ENCODE measurements at regions not wholly inside any gene's neighbourhood (a gene's known extent, or its start where the extent isn't known, plus 50 kb on each side); places are given as distances from the start of the nearest gene placed in this dataset.

DNA sequence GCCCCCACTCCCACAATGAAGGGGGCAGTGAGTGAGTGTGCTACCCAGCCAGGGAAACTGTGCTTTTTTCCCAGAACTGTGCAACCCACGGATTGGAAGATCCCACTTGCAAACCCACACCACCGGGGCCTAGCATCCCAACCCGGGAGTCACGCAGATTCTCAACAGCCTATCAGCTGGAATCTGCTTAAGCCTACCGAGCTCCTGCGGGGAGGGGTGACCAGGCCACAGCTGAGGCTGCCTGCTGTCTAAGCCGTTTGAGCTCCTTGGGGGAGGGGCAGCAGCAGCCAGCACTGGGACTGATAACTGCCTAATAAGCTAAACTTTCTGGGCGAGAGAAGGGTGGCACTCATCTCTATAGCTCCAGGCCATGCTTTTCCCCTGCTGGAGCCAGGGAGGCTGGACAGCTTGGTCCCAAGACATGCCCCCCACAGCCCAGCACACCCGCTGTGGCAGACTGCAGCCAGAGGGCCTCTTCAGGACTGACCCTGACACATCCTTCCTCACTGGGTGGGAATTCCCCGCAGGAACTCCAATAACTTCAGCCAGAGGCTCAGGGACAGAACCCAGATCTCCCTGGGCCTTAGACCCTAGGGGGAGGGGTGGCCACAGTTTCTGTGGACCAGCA is 161.3 kb upstream of the MAGEB18 start:
- Histone ChIP-seq H3K27me3 (ENCODE audit: control insufficient read depth, insufficient read depth, low read length) (no peaks in the 10 kb centered on the region), H4K20me1 (ENCODE audit: insufficient read depth, low read length) (no peaks in the 10 kb centered on the region), H4K91ac (ENCODE audit: insufficient read depth, low read depth, low read length) (no peak overlapping the region), H2BK5ac (ENCODE audit: low read depth, low read length, poor library complexity, severe bottlenecking) (no peak overlapping the region), H3K9ac (ENCODE audit: low read depth, low read length) (no peak overlapping the region), H3K27ac (ENCODE audit: insufficient read depth, low read length) (no peak overlapping the region), H3K79me1 (ENCODE audit: low read depth in 1 of 2, low read length in 2 of 2) (no peaks in the 10 kb centered on the region), H3K36me3 (ENCODE audit: control insufficient read depth, insufficient read depth, low read length) (no peaks in the 10 kb centered on the region), H3K9me3 (ENCODE audit: control insufficient read depth, insufficient read depth, low read length) (peaks cover 6% of the 10 kb centered on the region; the same call in 1 of the 2 replicates), H3K9me1 (ENCODE audit: insufficient read depth, low read length) (no peaks in the 10 kb centered on the region), H3K4ac (ENCODE audit: low read depth, low read length) (no peak overlapping the region), H3K4me3 (ENCODE audit: insufficient read depth, low read depth, low read length) (no peak overlapping the region), H2BK20ac (ENCODE audit: low read depth, low read length) (no peak overlapping the region), H3K18ac (ENCODE audit: low read depth, low read length) (no peak overlapping the region), H3K23ac (ENCODE audit: low read depth, low read length) (no peak overlapping the region), H4K8ac (ENCODE audit: low read depth in 2 of 2, low read length in 2 of 2) (no peak overlapping the region), H2BK120ac (ENCODE audit: low read depth, low read length) (no peak overlapping the region), H2AK9ac (replicated peaks; ENCODE audit: low read depth, low read length, poor library complexity) (no peak overlapping the region), H3K4me1 (ENCODE audit: control insufficient read depth, insufficient read depth, low read length) (no peaks in the 10 kb centered on the region), H3K56ac (ENCODE audit: extremely low read depth, insufficient read depth, low read length) (no peak overlapping the region), H3K4me2 (ENCODE audit: low read depth, low read length) (no peak overlapping the region), H2AFZ (replicated peaks; ENCODE audit: low read length, poor library complexity) (no peak overlapping the region), H2AK5ac (ENCODE audit: low read depth, low read length) (no peak overlapping the region), H3K14ac (replicated peaks; ENCODE audit: low read depth, low read length) (no peak overlapping the region), H2BK15ac (ENCODE audit: low read depth, low read length) (no peak overlapping the region), H4K5ac (ENCODE audit: low read depth, low read length) (no peak overlapping the region)
- POLR2A ChIA-PET (ENCODE audit: unreplicated experiment), result no interaction called here
- in situ Hi-C loops (cut with MboI; ENCODE audit: low sequenced_read_pairs), result no loop called here
- WGBS, 2 experiments (ENCODE audit: extremely low coverage in 2 of 2, insufficient read length in 1 of 2), result 40% methylated on average over 2 of the region's 10 CpGs; no CpG with 5 or more reads in 1 of the 2 experiments
- BruUV-seq (replicated peaks), result no TSS peak
- intact Hi-C loops (cut with micrococcal nuclease), result no loop called here
- DNase-seq (no peak), ATAC-seq (ENCODE audit: low read depth) (no peak)
- dilution Hi-C loops (cut with HindIII; ENCODE audit: low sequenced_read_pairs, unreplicated experiment), result no loop called here
- TF ChIP-seq MXI1 (IDR thresholded peaks at IDR 0.05; ENCODE audit: borderline replicate concordance, low read depth, low read length) (no peak), RCOR1 (IDR thresholded peaks at IDR 0.05; ENCODE audit: insufficient replicate concordance, low read length) (no peak), POLR2A (IDR thresholded peaks at IDR 0.05; ENCODE audit: low read depth, low read length) (no peak), CEBPB (IDR thresholded peaks at IDR 0.05; ENCODE audit: low read depth, low read length) (no peak), BHLHE40 (IDR thresholded peaks at IDR 0.05; ENCODE audit: low read depth, low read length) (no peak), CHD1 (IDR thresholded peaks at IDR 0.05; ENCODE audit: low read depth, low read length) (no peak), FOS (IDR thresholded peaks at IDR 0.05; ENCODE audit: low read depth, low read length) (no peak), RAD21 (IDR thresholded peaks at IDR 0.05; ENCODE audit: low read length) (no peak), SMC3 (IDR thresholded peaks at IDR 0.05; ENCODE audit: low read depth, low read length) (no peak), NFE2L2 (IDR thresholded peaks at IDR 0.05; ENCODE audit: low read depth, low read length) (no peak)
- TF ChIP-seq, protein P1, sequence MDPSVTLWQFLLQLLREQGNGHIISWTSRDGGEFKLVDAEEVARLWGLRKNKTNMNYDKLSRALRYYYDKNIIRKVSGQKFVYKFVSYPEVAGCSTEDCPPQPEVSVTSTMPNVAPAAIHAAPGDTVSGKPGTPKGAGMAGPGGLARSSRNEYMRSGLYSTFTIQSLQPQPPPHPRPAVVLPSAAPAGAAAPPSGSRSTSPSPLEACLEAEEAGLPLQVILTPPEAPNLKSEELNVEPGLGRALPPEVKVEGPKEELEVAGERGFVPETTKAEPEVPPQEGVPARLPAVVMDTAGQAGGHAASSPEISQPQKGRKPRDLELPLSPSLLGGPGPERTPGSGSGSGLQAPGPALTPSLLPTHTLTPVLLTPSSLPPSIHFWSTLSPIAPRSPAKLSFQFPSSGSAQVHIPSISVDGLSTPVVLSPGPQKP (IDR thresholded peaks at IDR 0.05; ENCODE audit: borderline replicate concordance, low read depth, low read length), result no peak
- CTCF ChIA-PET, result no interaction called here

All from IMR-90 (cell line).